GM12801 (cell line): ENCODE measurements at regions not wholly inside any gene's neighbourhood (a gene's known extent, or its start where the extent isn't known, plus 50 kb on each side); places are given as distances from the start of the nearest gene placed in this dataset.

Experiments used
- TF ChIP-seq, protein P1 (sequence below): IDR thresholded peaks from one replicate; pipeline ENCODE4 v1.5.1; 2011; ENCODE audit warnings: control low read depth; ENCODE audit not compliant: insufficient read length; ENCODE audit errors: extremely low read depth

DNA sequence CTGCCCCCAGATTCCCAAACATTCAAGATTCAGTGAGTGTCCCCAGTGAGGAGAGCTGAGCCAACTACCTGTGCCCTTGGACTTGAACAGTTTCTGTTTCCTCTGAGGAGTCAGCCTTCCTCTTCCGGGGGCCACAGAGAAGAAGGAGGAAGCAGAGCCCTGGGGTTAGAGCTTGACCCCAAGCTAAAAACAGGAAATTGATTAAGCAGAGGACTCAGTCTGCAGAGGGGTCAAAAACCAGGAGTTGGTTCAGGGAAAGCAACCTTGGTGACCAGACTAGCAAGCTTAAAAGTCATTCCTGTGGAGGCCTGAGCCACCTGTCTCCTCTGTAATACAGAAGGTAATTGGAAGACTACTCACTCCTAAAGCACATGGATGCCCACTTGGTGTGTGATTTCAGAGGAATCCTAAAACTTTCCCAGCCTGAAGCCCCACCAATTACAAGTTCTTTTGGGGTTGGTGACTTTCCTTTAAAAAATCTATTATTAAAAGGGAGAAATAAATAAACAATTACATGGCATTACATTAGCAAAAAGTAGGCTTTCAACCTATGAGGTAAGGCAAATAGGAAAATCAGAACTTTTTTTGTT, 64.2 kb upstream of the SELENOP start:
- TF ChIP-seq, protein P1, sequence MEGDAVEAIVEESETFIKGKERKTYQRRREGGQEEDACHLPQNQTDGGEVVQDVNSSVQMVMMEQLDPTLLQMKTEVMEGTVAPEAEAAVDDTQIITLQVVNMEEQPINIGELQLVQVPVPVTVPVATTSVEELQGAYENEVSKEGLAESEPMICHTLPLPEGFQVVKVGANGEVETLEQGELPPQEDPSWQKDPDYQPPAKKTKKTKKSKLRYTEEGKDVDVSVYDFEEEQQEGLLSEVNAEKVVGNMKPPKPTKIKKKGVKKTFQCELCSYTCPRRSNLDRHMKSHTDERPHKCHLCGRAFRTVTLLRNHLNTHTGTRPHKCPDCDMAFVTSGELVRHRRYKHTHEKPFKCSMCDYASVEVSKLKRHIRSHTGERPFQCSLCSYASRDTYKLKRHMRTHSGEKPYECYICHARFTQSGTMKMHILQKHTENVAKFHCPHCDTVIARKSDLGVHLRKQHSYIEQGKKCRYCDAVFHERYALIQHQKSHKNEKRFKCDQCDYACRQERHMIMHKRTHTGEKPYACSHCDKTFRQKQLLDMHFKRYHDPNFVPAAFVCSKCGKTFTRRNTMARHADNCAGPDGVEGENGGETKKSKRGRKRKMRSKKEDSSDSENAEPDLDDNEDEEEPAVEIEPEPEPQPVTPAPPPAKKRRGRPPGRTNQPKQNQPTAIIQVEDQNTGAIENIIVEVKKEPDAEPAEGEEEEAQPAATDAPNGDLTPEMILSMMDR = no peak

DNA sequence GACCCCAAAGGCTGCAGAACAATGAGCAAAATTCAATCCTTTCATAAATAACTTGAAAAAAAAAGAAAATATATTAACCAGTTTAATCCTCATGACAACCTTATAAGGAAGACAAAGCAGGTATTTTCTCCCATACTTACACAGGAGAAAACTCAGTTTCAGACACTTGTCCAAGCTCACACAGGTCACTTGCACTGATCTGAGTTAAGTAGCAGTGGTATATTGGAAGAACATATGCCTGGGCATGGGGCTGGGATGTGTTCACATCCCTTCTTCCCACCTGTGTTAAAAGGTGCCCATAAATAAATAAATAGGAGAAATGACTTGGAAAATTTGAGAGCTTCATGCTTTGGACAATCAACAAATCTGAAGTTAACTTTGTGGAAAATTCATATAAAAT, 63.5 kb upstream of the SELENOP start:
- TF ChIP-seq, protein P1 = no peak

- TF ChIP-seq, protein P1 = no peak
Observed at GRCh38 chr5:42874621-42875198, 63.0 kb upstream of the SELENOP start.

DNA sequence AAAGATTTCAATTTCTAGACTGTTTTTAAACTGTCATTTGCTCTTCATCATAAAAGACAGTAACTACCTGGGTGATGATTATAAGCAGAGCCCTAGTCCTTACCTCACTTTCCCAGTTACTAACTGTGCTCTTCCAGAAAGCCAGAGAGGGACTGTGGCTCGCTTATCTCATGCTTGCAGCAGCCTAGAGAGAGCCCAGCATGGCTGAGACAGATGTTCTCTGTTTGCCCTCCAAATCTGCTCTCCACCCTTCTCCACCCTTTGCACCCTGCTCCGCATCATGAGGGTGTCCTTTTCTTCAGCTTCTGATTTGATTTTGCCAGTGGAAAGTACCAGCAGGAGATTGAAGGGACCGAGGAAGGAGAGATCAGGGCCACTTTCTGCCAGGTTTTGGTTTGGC, 61.2 kb upstream of the SELENOP start:
- TF ChIP-seq, protein P1 = no peak

DNA sequence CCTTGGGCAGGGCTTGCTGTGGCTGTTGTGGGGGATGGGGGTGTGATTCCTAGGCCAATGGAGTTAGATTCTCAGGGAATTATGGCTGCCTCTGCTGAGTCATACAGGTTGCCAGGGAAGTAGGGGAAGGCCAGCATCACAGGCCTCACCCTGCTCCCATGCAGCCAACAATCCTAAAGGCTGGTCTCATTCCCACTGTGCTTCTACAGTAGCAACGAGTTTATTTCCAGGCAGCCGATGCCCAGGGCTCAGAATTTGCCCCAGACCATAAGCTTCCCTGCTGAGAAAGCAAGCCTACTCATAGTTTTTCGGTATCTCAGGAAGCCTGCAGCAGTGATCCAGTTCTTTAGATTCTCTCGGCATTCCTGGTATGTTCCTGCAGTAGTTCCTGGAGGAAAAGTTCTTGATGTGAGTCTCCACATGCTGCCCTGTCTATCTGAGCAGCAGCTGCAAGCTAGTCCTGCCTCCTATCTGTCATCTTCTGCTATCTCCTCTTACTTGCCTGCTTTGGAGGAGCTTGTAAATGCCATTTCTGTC, 59.3 kb upstream of the SELENOP start:
- TF ChIP-seq, protein P1 = no peak
